Mucosa of descending colon (tissue), 3 donors: ENCODE measurements at regions not wholly inside any gene's neighbourhood (a gene's known extent, or its start where the extent isn't known, plus 50 kb on each side); places are given as distances from the start of the nearest gene placed in this dataset.

Experiments
- ATAC-seq: fragments of 200-7000 bp; cut with Tn5 transposase; one replicate; pipeline ENCODE4 v1.9.1; 2020; ENCODE audit warnings: mild to moderate bottlenecking, moderate library complexity
- DNase-seq, 3 donors: peaks; one replicate each; pipeline ENCODE4 v3.0.0-alpha.2; 2020
- H3K36me3 ChIP-seq: fragments of 200-600 bp; one replicate; pipeline ENCODE4 v1.8.0; 2021; ENCODE audit warnings: low read depth, mild to moderate bottlenecking
- H3K4me1 ChIP-seq: fragments of 200-600 bp; one replicate; pipeline ENCODE4 v1.8.0; 2021; ENCODE audit warnings: low read depth, mild to moderate bottlenecking
- H3K4me3 ChIP-seq: fragments of 200-600 bp; one replicate; pipeline ENCODE4 v1.8.0; 2021; ENCODE audit warnings: mild to moderate bottlenecking
- H3K9me3 ChIP-seq: fragments of 200-600 bp; one replicate; pipeline ENCODE4 v1.8.0; 2021; ENCODE audit warnings: mild to moderate bottlenecking
- intact Hi-C, 2 donors: fragments of 100-400 bp; cut with DNase I in 1 of 2; cut with micrococcal nuclease in 1 of 2; formaldehyde crosslinking; loops; one replicate each; pipeline versions ENCODE4 v1.11.0 to v1.11.1; 2022; cut with DNase I, micrococcal nuclease
- TF ChIP-seq, protein P1 (sequence below): fragments of 200-600 bp; IDR thresholded peaks from one replicate; pipeline ENCODE4 v1.8.0; 2022; ENCODE audit warnings: antibody characterized with exemption, mild to moderate bottlenecking
- donor health status: DM: no; HTN: no; CAD: no; lungs with moderate emphysema.
- donor health status: DM: no; HTN: no; CAD: no.
- donor health status: DM: no; HTN: yes; CAD: no.

DNA sequence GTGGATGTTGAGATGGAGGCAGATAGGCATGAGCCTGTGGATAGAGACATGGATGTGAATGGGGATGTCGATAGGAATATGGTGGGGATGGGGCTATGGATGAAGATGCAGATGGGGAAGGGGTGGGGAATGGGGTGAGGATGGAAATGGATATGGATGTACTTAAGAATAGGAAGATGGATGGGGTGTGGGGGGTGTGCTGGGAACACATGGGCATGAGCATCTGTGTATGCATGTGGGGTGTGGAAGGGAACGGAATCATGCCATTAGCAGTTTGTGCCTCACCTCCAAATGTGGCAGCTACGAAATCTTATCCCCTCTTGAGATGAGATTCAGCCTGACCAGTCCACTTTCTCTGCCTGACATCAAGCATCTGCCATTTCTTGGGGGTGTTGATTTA is 359.5 kb upstream of the MGMT start:
- no peaks in the 10 kb centered on the region for H3K36me3 ChIP-seq
- ATAC-seq (no peak), DNase-seq (no peak)
- H3K4me1 ChIP-seq: no peaks in the 10 kb centered on the region
- TF ChIP-seq, protein P1, sequence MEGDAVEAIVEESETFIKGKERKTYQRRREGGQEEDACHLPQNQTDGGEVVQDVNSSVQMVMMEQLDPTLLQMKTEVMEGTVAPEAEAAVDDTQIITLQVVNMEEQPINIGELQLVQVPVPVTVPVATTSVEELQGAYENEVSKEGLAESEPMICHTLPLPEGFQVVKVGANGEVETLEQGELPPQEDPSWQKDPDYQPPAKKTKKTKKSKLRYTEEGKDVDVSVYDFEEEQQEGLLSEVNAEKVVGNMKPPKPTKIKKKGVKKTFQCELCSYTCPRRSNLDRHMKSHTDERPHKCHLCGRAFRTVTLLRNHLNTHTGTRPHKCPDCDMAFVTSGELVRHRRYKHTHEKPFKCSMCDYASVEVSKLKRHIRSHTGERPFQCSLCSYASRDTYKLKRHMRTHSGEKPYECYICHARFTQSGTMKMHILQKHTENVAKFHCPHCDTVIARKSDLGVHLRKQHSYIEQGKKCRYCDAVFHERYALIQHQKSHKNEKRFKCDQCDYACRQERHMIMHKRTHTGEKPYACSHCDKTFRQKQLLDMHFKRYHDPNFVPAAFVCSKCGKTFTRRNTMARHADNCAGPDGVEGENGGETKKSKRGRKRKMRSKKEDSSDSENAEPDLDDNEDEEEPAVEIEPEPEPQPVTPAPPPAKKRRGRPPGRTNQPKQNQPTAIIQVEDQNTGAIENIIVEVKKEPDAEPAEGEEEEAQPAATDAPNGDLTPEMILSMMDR: no peak
- H3K9me3 ChIP-seq: no peaks in the 10 kb centered on the region
- no peak overlapping the region for H3K4me3 ChIP-seq
- intact Hi-C loops: no loop called here

DNA sequence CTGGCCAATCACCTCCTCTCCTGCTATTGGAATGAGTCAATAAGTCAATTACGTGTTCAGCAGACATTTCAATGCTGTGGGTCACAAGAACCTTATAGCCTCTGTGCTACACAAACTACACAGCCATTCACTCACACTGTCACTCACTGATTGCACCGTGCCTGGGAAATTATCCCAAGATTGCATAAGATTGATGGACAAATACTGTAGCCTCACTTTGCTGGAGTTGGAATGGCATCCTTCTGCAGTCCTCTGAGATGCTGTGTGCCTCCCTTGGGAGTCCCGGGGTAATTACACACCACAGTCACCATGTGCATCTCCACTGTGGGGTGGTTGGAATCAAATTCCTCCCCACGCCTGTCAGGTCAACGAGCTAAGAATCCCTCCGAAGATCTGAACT is 358.7 kb upstream of the MGMT start:
- TF ChIP-seq, protein P1: no peak
- H3K36me3 ChIP-seq: no peaks in the 10 kb centered on the region
- intact Hi-C loops: no loop called here
- H3K4me1 ChIP-seq: no peaks in the 10 kb centered on the region
- ATAC-seq (no peak), DNase-seq (no peak)
- H3K9me3 ChIP-seq: no peaks in the 10 kb centered on the region
- H3K4me3 ChIP-seq: no peak overlapping the region

DNA sequence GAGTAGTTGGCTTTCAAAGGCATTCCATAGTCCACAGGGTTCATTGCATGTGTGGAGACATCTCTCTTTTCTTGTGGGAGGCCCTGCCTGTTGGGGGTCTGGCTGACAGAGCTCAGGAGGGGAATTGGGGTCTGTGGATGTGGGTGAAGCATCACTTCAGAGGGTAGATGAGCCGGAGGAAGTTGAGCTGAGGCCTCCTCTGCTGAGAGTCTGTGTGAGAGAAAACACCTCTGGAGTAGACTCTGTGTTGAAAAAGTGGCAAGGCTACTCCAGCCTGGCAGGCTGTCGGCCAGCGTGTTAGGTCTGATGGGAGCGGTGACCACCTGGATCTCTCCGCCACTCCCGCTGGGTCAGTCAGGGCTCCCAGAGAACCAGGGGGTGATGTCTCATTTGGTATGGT is 358.0 kb upstream of the MGMT start:
- Histone ChIP-seq H3K4me3 (no peak overlapping the region), H3K36me3 (no peaks in the 10 kb centered on the region), H3K9me3 (no peaks in the 10 kb centered on the region), H3K4me1 (no peaks in the 10 kb centered on the region)
- TF ChIP-seq, protein P1: no peak
- no peak for DNase-seq
- ATAC-seq: no peak
- intact Hi-C loops: no loop called here

DNA sequence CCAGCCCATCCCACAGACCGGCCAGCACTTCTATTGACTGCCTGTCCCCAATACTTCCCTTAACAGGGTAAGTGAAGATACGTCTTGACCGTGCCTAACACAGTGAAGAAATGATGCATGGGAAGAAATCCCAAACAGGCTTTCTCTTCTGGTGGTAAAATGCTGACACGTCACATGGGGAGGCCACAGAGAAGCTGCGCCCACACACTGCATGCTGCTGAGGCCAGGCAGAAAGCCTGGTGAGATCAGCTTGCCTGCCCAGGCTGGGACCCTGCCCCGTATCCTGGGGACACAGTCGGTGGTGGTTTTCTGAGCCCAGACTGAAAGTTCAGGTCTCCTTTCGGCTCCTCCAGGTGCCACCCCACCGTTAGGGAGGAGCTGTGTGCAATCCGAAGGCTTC is 356.3 kb upstream of the MGMT start:
- intact Hi-C loops: no loop called here
- DNase-seq: no peak
- Histone ChIP-seq H3K4me1 (no peaks in the 10 kb centered on the region), H3K9me3 (no peaks in the 10 kb centered on the region), H3K4me3 (no peak overlapping the region), H3K36me3 (no peaks in the 10 kb centered on the region)
- TF ChIP-seq, protein P1: no peak
- ATAC-seq: no peak

DNA sequence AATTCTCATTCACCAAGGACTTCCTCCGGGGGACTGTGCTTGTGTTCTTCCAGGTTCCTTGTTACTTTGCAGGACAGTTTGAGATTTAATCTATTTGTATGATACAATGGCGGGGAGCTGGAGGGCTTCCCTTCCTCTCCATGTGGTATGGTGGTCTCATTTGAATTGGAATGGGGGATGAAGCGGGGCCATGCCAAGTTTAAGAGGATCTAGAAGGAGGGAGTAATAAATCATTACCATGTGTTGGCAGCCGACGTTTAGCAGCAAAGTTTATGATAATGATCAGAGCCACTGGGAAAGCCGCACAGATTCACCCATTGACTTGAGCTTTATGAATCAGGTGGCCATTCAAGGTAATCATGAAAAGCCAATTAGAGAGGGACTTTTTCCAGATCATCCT is 355.1 kb upstream of the MGMT start:
- no peak overlapping the region for H3K4me3 ChIP-seq
- H3K9me3 ChIP-seq: no peaks in the 10 kb centered on the region
- TF ChIP-seq, protein P1: no peak
- intact Hi-C loops: no loop called here
- no peak for DNase-seq
- H3K36me3 ChIP-seq: no peaks in the 10 kb centered on the region
- no peak for ATAC-seq
- H3K4me1 ChIP-seq: no peaks in the 10 kb centered on the region

DNA sequence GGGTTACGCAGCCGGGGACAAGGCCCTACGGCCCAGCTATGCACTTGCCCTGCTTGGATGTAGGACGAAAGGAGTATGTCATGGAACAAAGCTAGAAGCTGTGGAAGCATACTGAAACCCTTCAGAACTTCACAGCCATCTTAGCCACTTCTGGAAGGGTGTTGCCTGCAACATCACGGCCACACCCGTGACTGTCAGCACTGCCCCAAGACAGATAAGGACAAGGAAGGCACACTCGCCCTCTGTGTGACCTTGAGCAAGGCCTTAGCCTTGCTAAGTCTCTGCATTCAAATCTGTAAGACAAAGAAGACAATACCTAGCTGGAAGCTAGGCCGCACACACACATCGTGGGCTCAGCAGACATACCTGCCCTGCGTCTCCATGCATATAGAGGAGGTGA is 352.5 kb upstream of the MGMT start:
- Histone ChIP-seq H3K4me3 (no peak overlapping the region), H3K9me3 (no peaks in the 10 kb centered on the region), H3K4me1 (no peaks in the 10 kb centered on the region), H3K36me3 (no peaks in the 10 kb centered on the region)
- intact Hi-C loops: no loop called here
- no peak for DNase-seq
- TF ChIP-seq, protein P1: no peak
- no peak for ATAC-seq
